H1 (cell line): ENCODE measurements at regions not wholly inside any gene's neighbourhood (a gene's known extent, or its start where the extent isn't known, plus 50 kb on each side); places are given as distances from the start of the nearest gene placed in this dataset.

ENCODE experiments used
- CTCF ChIA-PET: fragments of 300-600 bp; sonication (Branson Sonifier 250); formaldehyde crosslinking; loops from one replicate; lab custom pipeline; 2021; ENCODE audit not compliant: partially characterized antibody; lab: Charles Lee
- POLR2A ChIA-PET: fragments of 300-600 bp; sonication (Branson Sonifier 250); formaldehyde crosslinking; loops from one replicate; lab custom pipeline; 2021; ENCODE audit warnings: inconsistent platforms; ENCODE audit not compliant: partially characterized antibody; lab: Charles Lee
- DNase-seq, 2 experiments: peaks; one replicate each; pipeline versions ENCODE4 v3.0.0 to v3.0.0-alpha.2; 2010 to 2022; ENCODE audit warnings: low spot score in 2 of 2, low read depth in 1 of 2, mixed read lengths in 1 of 2
- FAIRE-seq: peaks from 2 replicates; lab custom pipeline; 2011; peaks lifted over from hg19 to GRCh38; lab: Jason Lieb, UNC
- H2AFZ ChIP-seq: 2 replicates; pipeline ENCODE4 v1.8.1; 2012; ENCODE audit warnings: low read length, inconsistent platforms
- H2AK5ac ChIP-seq: 2 replicates; pipeline ENCODE4 v1.6.1; 2013; ENCODE audit warnings: low read depth, low read length
- H2BK120ac ChIP-seq: replicated peaks from 2 replicates; pipeline ENCODE3; 2013; ENCODE audit warnings: low read depth, low read length, inconsistent platforms
- H2BK12ac ChIP-seq: 2 replicates; pipeline ENCODE4 v1.6.1; 2013; ENCODE audit warnings: low read depth, low read length
- H2BK15ac ChIP-seq: 2 replicates; pipeline ENCODE4 v1.6.1; 2013; ENCODE audit warnings: low read length
- H2BK20ac ChIP-seq: 2 replicates; pipeline ENCODE4 v1.6.1; 2013; ENCODE audit warnings: low read length
- H2BK5ac ChIP-seq: 2 replicates; pipeline ENCODE4 v1.6.1; 2013; ENCODE audit warnings: low read depth, low read length
- H3K14ac ChIP-seq: 2 replicates; pipeline ENCODE4 v1.6.1; 2013; ENCODE audit warnings: inconsistent platforms; ENCODE audit not compliant: insufficient read length
- H3K18ac ChIP-seq: 2 replicates; pipeline ENCODE4 v1.6.1; 2013; ENCODE audit warnings: low read length; ENCODE audit errors: extremely low read depth
- H3K23ac ChIP-seq: 2 replicates; pipeline ENCODE4 v1.6.1; 2013; ENCODE audit warnings: inconsistent platforms; ENCODE audit not compliant: insufficient read length
- H3K23me2 ChIP-seq: 2 replicates; pipeline ENCODE4 v1.6.1; 2013; ENCODE audit warnings: low read depth, low read length
- H3K27ac ChIP-seq: 2 replicates; pipeline ENCODE4 v1.6.1; 2011; ENCODE audit warnings: low read depth, low read length, inconsistent platforms
- H3K27me3 ChIP-seq, 4 experiments: replicated peaks in 1 of 4; 1 replicate in 1 of 4; 2 replicates in 3 of 4; pipeline versions ENCODE4 v1.6.1 to v1.8.1; 2011 to 2013; ENCODE audit warnings: low read length in 3 of 4, mild to moderate bottlenecking in 3 of 4, inconsistent platforms in 2 of 4, mixed read lengths in 2 of 4, moderate library complexity in 1 of 4; ENCODE audit not compliant: control insufficient read depth in 3 of 4, insufficient read depth in 3 of 4; ENCODE audit errors: extremely low read depth in 1 of 4
- H3K36me3 ChIP-seq, 4 experiments: 2 replicates each; pipeline versions ENCODE4 v1.6.1 to v1.8.1; 2011 to 2013; ENCODE audit warnings: mild to moderate bottlenecking in 4 of 4, low read length in 3 of 4, moderate library complexity in 2 of 4, control low read depth in 1 of 4, inconsistent platforms in 1 of 4; ENCODE audit not compliant: insufficient read depth in 4 of 4, control insufficient read depth in 2 of 4
- H3K4ac ChIP-seq: replicated peaks from 2 replicates; pipeline ENCODE3; 2013; ENCODE audit warnings: low read length, low read depth, mixed read lengths, inconsistent platforms; ENCODE audit not compliant: insufficient read length
- H3K4me1 ChIP-seq, 4 experiments: replicated peaks in 1 of 4; 1 replicate in 1 of 4; 2 replicates in 3 of 4; pipeline versions ENCODE4 v1.6.1 to v1.8.1; 2011 to 2013; ENCODE audit warnings: low read length in 3 of 4, inconsistent platforms in 2 of 4, mixed read lengths in 1 of 4; ENCODE audit not compliant: insufficient read depth in 4 of 4, control insufficient read depth in 3 of 4
- H3K4me2 ChIP-seq, 2 experiments: 2 replicates each; pipeline versions ENCODE4 v1.6.1 to v1.8.1; 2011 to 2013; ENCODE audit warnings: low read depth in 2 of 2, low read length in 2 of 2, control low read depth in 1 of 2, inconsistent platforms in 1 of 2, mild to moderate bottlenecking in 1 of 2; ENCODE audit not compliant: insufficient read depth in 1 of 2
- H3K4me3 ChIP-seq, 4 experiments: fragments of 200-600, 300-600 bp in 1 of 4; sonication (generic), shearing (Covaris generic), sonication (Bioruptor Twin) in 1 of 4; 2 replicates each; pipeline versions ENCODE4 v1.5.1 to v1.8.1; 2011 to 2016; ENCODE audit warnings: low read length in 4 of 4, low read depth in 3 of 4, control low read depth in 2 of 4, inconsistent platforms in 2 of 4, mild to moderate bottlenecking in 2 of 4, mixed read lengths in 1 of 4, moderate library complexity in 1 of 4; ENCODE audit not compliant: insufficient read depth in 2 of 4; ENCODE audit errors: extremely low read depth in 1 of 4
- H3K56ac ChIP-seq: replicated peaks from 2 replicates; pipeline ENCODE3; 2013; ENCODE audit warnings: low read depth, mild to moderate bottlenecking, mixed read lengths, low read length, inconsistent platforms; ENCODE audit not compliant: insufficient read length
- H3K79me1 ChIP-seq: 2 replicates; pipeline ENCODE4 v1.6.1; 2013; ENCODE audit warnings: low read depth, low read length, control low read depth
- H3K79me2 ChIP-seq, 2 experiments: 2 replicates each; pipeline versions ENCODE4 v1.6.1 to v1.8.1; 2012 to 2013; ENCODE audit warnings: low read length in 2 of 2, mild to moderate bottlenecking in 2 of 2, inconsistent platforms in 1 of 2; ENCODE audit not compliant: insufficient read depth in 2 of 2, control insufficient read depth in 1 of 2
- H3K9ac ChIP-seq, 4 experiments: replicated peaks in 1 of 4; 1 replicate in 1 of 4; 2 replicates in 3 of 4; pipeline versions ENCODE4 v1.6.1 to v1.8.1; 2011 to 2013; ENCODE audit warnings: low read depth in 3 of 4, low read length in 3 of 4, control low read depth in 2 of 4, mild to moderate bottlenecking in 2 of 4, moderate library complexity in 2 of 4, inconsistent platforms in 1 of 4; ENCODE audit errors: extremely low read depth in 1 of 4
- H3K9me3 ChIP-seq, 2 experiments: 2 replicates each; pipeline versions ENCODE4 v1.6.1 to v1.8.1; 2012 to 2013; ENCODE audit warnings: mild to moderate bottlenecking in 2 of 2, moderate library complexity in 2 of 2, control low read depth in 1 of 2, inconsistent platforms in 1 of 2, low read depth in 1 of 2, low read length in 1 of 2, mixed read lengths in 1 of 2; ENCODE audit not compliant: insufficient read depth in 2 of 2
- H4K20me1 ChIP-seq, 2 experiments: replicated peaks in 1 of 2; 2 replicates each; pipeline versions ENCODE3 to v1.8.1; 2011 to 2013; ENCODE audit warnings: inconsistent platforms in 2 of 2, low read length in 2 of 2, mild to moderate bottlenecking in 1 of 2; ENCODE audit not compliant: insufficient read depth in 2 of 2, control insufficient read depth in 1 of 2
- H4K5ac ChIP-seq: 2 replicates; pipeline ENCODE4 v1.6.1; 2013; ENCODE audit warnings: low read length, low read depth, mixed read lengths, inconsistent platforms; ENCODE audit not compliant: insufficient read length
- H4K8ac ChIP-seq: 2 replicates; pipeline ENCODE4 v1.8.0; 2013; ENCODE audit warnings: mild to moderate bottlenecking, moderate library complexity, low read length, inconsistent platforms; ENCODE audit not compliant: insufficient read depth; ENCODE audit errors: extremely low read depth
- H4K91ac ChIP-seq: replicated peaks from 2 replicates; pipeline ENCODE3; 2013; ENCODE audit warnings: low read length, mixed read lengths, inconsistent platforms; ENCODE audit not compliant: insufficient read length
- CTCF ChIP-seq, 3 experiments: IDR thresholded peaks; 1 replicate in 2 of 3; 2 replicates in 1 of 3; pipeline versions ENCODE4 v1.5.1 to v1.6.1; 2011; ENCODE audit warnings: low read length in 3 of 3, mild to moderate bottlenecking in 3 of 3, inconsistent platforms in 2 of 3, low read depth in 1 of 3, moderate library complexity in 1 of 3; ENCODE audit not compliant: insufficient read depth in 1 of 3; ENCODE audit errors: control extremely low read depth in 1 of 3
- E2F6 ChIP-seq: IDR thresholded peaks from 2 replicates; pipeline ENCODE4 v1.6.1; 2012; ENCODE audit warnings: inconsistent platforms
- EZH2 ChIP-seq: fragments of 200-600 bp; sonication (generic); IDR thresholded peaks from 2 replicates; pipeline ENCODE4 v1.7.1; 2012; ENCODE audit warnings: low read depth, mild to moderate bottlenecking, moderate library complexity, low read length, inconsistent platforms; ENCODE audit not compliant: severe bottlenecking
- JUN ChIP-seq: IDR thresholded peaks from 2 replicates; pipeline ENCODE4 v1.6.1; 2011; ENCODE audit warnings: low read depth, mild to moderate bottlenecking, improper control_type of control experiment, low read length
- JUND ChIP-seq: IDR thresholded peaks from 2 replicates; pipeline ENCODE4 v1.6.1; 2011; ENCODE audit warnings: mild to moderate bottlenecking, improper control_type of control experiment, low read length
- MAX ChIP-seq: IDR thresholded peaks from 2 replicates; pipeline ENCODE4 v1.6.1; 2012; ENCODE audit warnings: inconsistent platforms
- NRF1 ChIP-seq: IDR thresholded peaks from 2 replicates; pipeline ENCODE4 v1.6.1; 2011; ENCODE audit warnings: mild to moderate bottlenecking, low read depth, low read length, improper control_type of control experiment
- RAD21 ChIP-seq, 2 experiments: IDR thresholded peaks in 1 of 2; conservative IDR thresholded peaks in 1 of 2; 2 replicates each; pipeline ENCODE4 v1.6.1; 2011; ENCODE audit warnings: low read depth in 2 of 2, low read length in 2 of 2, improper control_type of control experiment in 1 of 2, inconsistent platforms in 1 of 2, mild to moderate bottlenecking in 1 of 2, moderate library complexity in 1 of 2
- RNF2 ChIP-seq: fragments of 200-900, 300-1000 bp; sonication (generic); IDR thresholded peaks from 2 replicates; pipeline ENCODE4 v1.7.1; 2016; ENCODE audit warnings: borderline replicate concordance, low read depth, mild to moderate bottlenecking, antibody characterized with exemption, low read length; ENCODE audit not compliant: poor library complexity, severe bottlenecking; ENCODE audit errors: missing control alignments
- TCF12 ChIP-seq: IDR thresholded peaks from 2 replicates; pipeline ENCODE4 v1.6.1; 2011; ENCODE audit warnings: low read depth, mild to moderate bottlenecking, low read length
- WGBS, 2 experiments: shearing (Covaris generic) in 1 of 2; methylation state at CpG; one replicate each; pipeline versions ENCODE4 v1.1.6 to v1.1.7; 2013 to 2015; ENCODE audit warnings: low lambda C conversion rate in 2 of 2, mixed read lengths in 2 of 2, inconsistent platforms in 1 of 2, low coverage in 1 of 2, missing lambda C conversion rate in 1 of 2; ENCODE audit not compliant: insufficient replicate concordance in 2 of 2, insufficient coverage in 1 of 2, insufficient read length in 1 of 2; ENCODE audit errors: extremely low coverage in 1 of 2, missing lambda C conversion rate in 1 of 2; 5-methylcytosine and 5-hydroxymethylcytosine counted together

GRCh38 chr2:49714454-49714853 is 560.1 kb upstream of the FSHR start:
- Histone ChIP-seq H3K27ac (no peak overlapping the region), H3K18ac (no peak overlapping the region), H2BK120ac (no peak overlapping the region), H3K14ac (no peak overlapping the region), H3K9ac (no peak overlapping the region), H4K5ac (no peak overlapping the region), H3K36me3 (no peaks in the 10 kb centered on the region), H3K79me1 (no peaks in the 10 kb centered on the region), H2AK5ac (no peak overlapping the region), H4K8ac (no peak overlapping the region), H3K9me3 (no peaks in the 10 kb centered on the region), H2BK20ac (no peak overlapping the region), H3K4me3 (no peak overlapping the region), H3K23ac (no peak overlapping the region), H3K4me2 (no peak overlapping the region), H4K20me1 (no peaks in the 10 kb centered on the region), H2BK12ac (no peak overlapping the region), H2AFZ (peak overlapping the region; percentile 60), H3K79me2 (no peaks in the 10 kb centered on the region), H2BK15ac (no peak overlapping the region), H3K4ac (no peak overlapping the region), H3K56ac (no peak overlapping the region), H2BK5ac (no peak overlapping the region), H4K91ac (no peak overlapping the region), H3K27me3 (no peaks in the 10 kb centered on the region), H3K4me1 (no peaks in the 10 kb centered on the region), H3K23me2 (no peaks in the 10 kb centered on the region)
- CTCF ChIA-PET = interaction anchor here (1.1 to 1.5 kb wide), 2 partner anchors 26 to 56 kb away, joined by 3 to 5 read pairs; no protein-coding TSS in a partner anchor
- DNase-seq = peak in 1 of 2 experiments; percentile 10
- POLR2A ChIA-PET = no interaction called here
- FAIRE-seq = no peak
- 56% methylated on average over 2 of the region's 2 CpGs; no CpG with 5 or more reads in 1 of the 2 experiments for WGBS, 2 experiments
- TF ChIP-seq TCF12 (no peak), RAD21 (IDR thresholded peaks at IDR 0.05 in 1 of 2, conservative IDR thresholded peaks at IDR 0.05 in 1 of 2; ENCODE audit: low read depth in 2 of 2, low read length in 2 of 2) (peak; percentile 40 to 43; a peak in 3 of 4 replicates), JUN (no peak), EZH2 (no peak), JUND (no peak), NRF1 (no peak), CTCF (IDR thresholded peaks at IDR 0.05; ENCODE audit: control extremely low read depth in 1 of 3, insufficient read depth in 1 of 3, low read depth in 1 of 3, low read length in 3 of 3) (peak; percentile 6 to 21 (median 10); a peak in 3 of 4 replicates), MAX (0 out of 2 replicates have a peak, but pooled peaks have one; percentile 40), RNF2 (no peak), E2F6 (no peak)
